Neural progenitor cell (in vitro differentiated cells): ENCODE measurements at regions not wholly inside any gene's neighbourhood (a gene's known extent, or its start where the extent isn't known, plus 50 kb on each side); places are given as distances from the start of the nearest gene placed in this dataset.
A peak's percentile ranks its signal among the peaks of the same experiment; 100 is the strongest.

Experiments used
- CTCF ChIP-seq: fragments of 200-600 bp; sonication (generic); IDR thresholded peaks from 2 replicates; pipeline ENCODE4 v1.5.1; 2017; ENCODE audit warnings: antibody characterized with exemption, mild to moderate bottlenecking
- EZH2 ChIP-seq: fragments of 200-600 bp; sonication (generic); IDR thresholded peaks from 2 replicates; pipeline ENCODE4 v1.6.1; 2017; ENCODE audit warnings: antibody characterized with exemption, mild to moderate bottlenecking, moderate library complexity
- EZH2phosphoT487 ChIP-seq: fragments of 200-600 bp; sonication (generic); IDR thresholded peaks from 2 replicates; pipeline ENCODE4 v1.6.1; 2017; ENCODE audit warnings: antibody characterized with exemption

GRCh38 chr3:125916376-125916978 is 52.5 kb upstream of the ROPN1B start:
- peak; percentile 37 for TF ChIP-seq CTCF
- TF ChIP-seq EZH2, result no peak
- no peak for TF ChIP-seq EZH2phosphoT487
